8988T (cell line): ENCODE measurements at regions not wholly inside any gene's neighbourhood (a gene's known extent, or its start where the extent isn't known, plus 50 kb on each side); places are given as distances from the start of the nearest gene placed in this dataset.

Experiments used
- DNase-seq: peaks from one replicate; pipeline ENCODE4 v3.0.0; 2011

- DNase-seq: no peak
These were observed 198.1 kb upstream of the KLF14 start for GRCh38 chr7:130932088-130932487.

GRCh38 chr7:130932667-130933432 is 198.8 kb upstream of the KLF14 start:
- no peak for DNase-seq

- DNase-seq: no peak
These were observed 199.9 kb upstream of the KLF14 start for GRCh38 chr7:130933919-130934318.

GRCh38 chr7:130935564-130936157 is 201.7 kb upstream of the KLF14 start:
- DNase-seq: no peak

- no peak for DNase-seq
These were observed 202.4 kb upstream of the KLF14 start for GRCh38 chr7:130936202-130936931.

- no peak for DNase-seq
These were observed 203.0 kb upstream of the KLF14 start for GRCh38 chr7:130937016-130937415.

- no peak for DNase-seq
These were observed 203.8 kb upstream of the KLF14 start for GRCh38 chr7:130937830-130938229.

GRCh38 chr7:130938661-130939060 is 204.7 kb upstream of the KLF14 start:
- DNase-seq: no peak

- no peak for DNase-seq
These were observed 205.5 kb upstream of the KLF14 start for GRCh38 chr7:130939321-130940095.

- no peak for DNase-seq
These were observed 206.3 kb upstream of the KLF14 start for GRCh38 chr7:130940326-130940725.

GRCh38 chr7:130940907-130941306 is 206.9 kb upstream of the KLF14 start:
- DNase-seq: no peak

- DNase-seq: no peak
These were observed 207.6 kb upstream of the KLF14 start for GRCh38 chr7:130941322-130942210.

GRCh38 chr7:130942211-130942964 is 208.4 kb upstream of the KLF14 start:
- DNase-seq: no peak

GRCh38 chr7:130943336-130943901 is 209.4 kb upstream of the KLF14 start:
- DNase-seq: no peak

- no peak for DNase-seq
These were observed 210.0 kb upstream of the KLF14 start for GRCh38 chr7:130943981-130944380.

- no peak for DNase-seq
These were observed 211.0 kb upstream of the KLF14 start for GRCh38 chr7:130944997-130945396.

- no peak for DNase-seq
These were observed 211.4 kb upstream of the KLF14 start for GRCh38 chr7:130945411-130945811.

- no peak for DNase-seq
These were observed 212.1 kb upstream of the KLF14 start for GRCh38 chr7:130946114-130946513.

- DNase-seq: no peak
These were observed 214.0 kb upstream of the KLF14 start for GRCh38 chr7:130947792-130948580.

- no peak for DNase-seq
These were observed 214.8 kb upstream of the KLF14 start for GRCh38 chr7:130948822-130949221.
